NCI-H2227 treated with DMSO at 0.1 percent for 48 hours (cell line): ENCODE measurements at regions not wholly inside any gene's neighbourhood (a gene's known extent, or its start where the extent isn't known, plus 50 kb on each side); places are given as distances from the start of the nearest gene placed in this dataset.
"Not testable (repeated sequence)": the region's sequence is repeated elsewhere in the genome, so short reads cannot be mapped to it uniquely, and the experiment has no call there.

ENCODE experiments used
- DNase-seq: peaks from one replicate; lab custom pipeline; 2025; lab: John Stamatoyannopoulos, UW

- DNase-seq: no peak
These were observed 298.0 kb upstream of the CTNNB1 start for GRCh38 chr3:40901298-40901697.

- no peak for DNase-seq
These were observed 297.5 kb upstream of the CTNNB1 start for GRCh38 chr3:40901796-40902195.

GRCh38 chr3:40907907-40908465 is 291.3 kb upstream of the CTNNB1 start:
- not testable (repeated sequence) for DNase-seq

- no peak for DNase-seq
These were observed 290.7 kb upstream of the CTNNB1 start for GRCh38 chr3:40908612-40909011.

GRCh38 chr3:40911264-40911663 is 288.0 kb upstream of the CTNNB1 start:
- no peak for DNase-seq

GRCh38 chr3:40911928-40912327 is 287.4 kb upstream of the CTNNB1 start:
- DNase-seq: no peak

- no peak for DNase-seq
These were observed 286.8 kb upstream of the CTNNB1 start for GRCh38 chr3:40912461-40912860.

GRCh38 chr3:40913192-40913591 is 286.1 kb upstream of the CTNNB1 start:
- no peak for DNase-seq

- DNase-seq: no peak
These were observed 285.7 kb upstream of the CTNNB1 start for GRCh38 chr3:40913641-40914040.

- DNase-seq: no peak
These were observed 284.8 kb upstream of the CTNNB1 start for GRCh38 chr3:40914475-40914874.

- no peak for DNase-seq
These were observed 283.9 kb upstream of the CTNNB1 start for GRCh38 chr3:40915346-40915865.

GRCh38 chr3:40920041-40920440 is 279.3 kb upstream of the CTNNB1 start:
- DNase-seq: no peak

- no peak for DNase-seq
These were observed 278.1 kb upstream of the CTNNB1 start for GRCh38 chr3:40921251-40921650.

- DNase-seq: no peak
These were observed 276.2 kb upstream of the CTNNB1 start for GRCh38 chr3:40923143-40923542.

GRCh38 chr3:40923651-40924050 is 275.7 kb upstream of the CTNNB1 start:
- no peak for DNase-seq

- DNase-seq: peak; percentile 20
These were observed 274.7 kb upstream of the CTNNB1 start for GRCh38 chr3:40924559-40925141.

- DNase-seq: peak; percentile 23
These were observed 274.1 kb upstream of the CTNNB1 start for GRCh38 chr3:40925231-40925630.

- DNase-seq: no peak
These were observed 269.2 kb upstream of the CTNNB1 start for GRCh38 chr3:40930131-40930538.

GRCh38 chr3:40930756-40931155 is 268.5 kb upstream of the CTNNB1 start:
- no peak for DNase-seq

GRCh38 chr3:40938591-40938990 is 260.7 kb upstream of the CTNNB1 start:
- no peak for DNase-seq

- peak; percentile 1 for DNase-seq
These were observed 260.1 kb upstream of the CTNNB1 start for GRCh38 chr3:40939030-40939740.

- no peak for DNase-seq
These were observed 259.6 kb upstream of the CTNNB1 start for GRCh38 chr3:40939741-40940130.

- no peak for DNase-seq
These were observed 258.7 kb upstream of the CTNNB1 start for GRCh38 chr3:40940651-40941050.
